Activated naive CD8-positive, alpha-beta T cell treated with anti-CD3 and anti-CD28 coated beads, Interleukin-2, amount 10 ng/mL, durations not matched to agents 7 days and 5 days (primary cell): ENCODE measurements at regions not wholly inside any gene's neighbourhood (a gene's known extent, or its start where the extent isn't known, plus 50 kb on each side); places are given as distances from the start of the nearest gene placed in this dataset.
A peak's percentile ranks its signal among the peaks of the same experiment; 100 is the strongest.
"Not testable (repeated sequence)": the region's sequence is repeated elsewhere in the genome, so short reads cannot be mapped to it uniquely, and the experiment has no call there.

ENCODE experiments used
- ATAC-seq: fragments of 150-1000 bp; cut with Tn5 transposase; one replicate; pipeline ENCODE4 v1.10.0; 2021; ENCODE audit warnings: low read depth, moderate library complexity
- POLR2A ChIA-PET: fragments of 350-600 bp; sonication (Branson Sonifier 250); formaldehyde crosslinking; loops from one replicate; lab custom pipeline; 2021; ENCODE audit warnings: antibody characterized with exemption; lab: Charles Lee
- DNase-seq: peaks from one replicate; pipeline ENCODE4 v3.0.0; 2021
- H3K27ac Mint-ChIP-seq: one replicate; pipeline ENCODE4 v1.8.0; 2022; ENCODE audit warnings: mild to moderate bottlenecking, mixed read lengths
- H3K27me3 Mint-ChIP-seq: one replicate; pipeline ENCODE4 v1.8.0; 2022; ENCODE audit warnings: mild to moderate bottlenecking, moderate library complexity, mixed read lengths
- H3K36me3 Mint-ChIP-seq: one replicate; pipeline ENCODE4 v1.8.0; 2021; ENCODE audit warnings: mild to moderate bottlenecking, mixed read lengths
- H3K4me1 Mint-ChIP-seq: one replicate; pipeline ENCODE4 v1.8.0; 2021; ENCODE audit warnings: mixed read lengths
- H3K4me3 Mint-ChIP-seq: one replicate; pipeline ENCODE4 v1.8.0; 2022; ENCODE audit warnings: mild to moderate bottlenecking, moderate library complexity, mixed read lengths
- H3K9me3 Mint-ChIP-seq: one replicate; pipeline ENCODE4 v1.8.0; 2021; ENCODE audit warnings: mixed read lengths

- DNase-seq = no peak
- Mint-ChIP-seq H3K9me3 (no peaks in the 10 kb centered on the region), H3K36me3 (no peaks in the 10 kb centered on the region), H3K4me3 (no peak overlapping the region), H3K27me3 (no peaks in the 10 kb centered on the region), H3K4me1 (no peaks in the 10 kb centered on the region), H3K27ac (no peak overlapping the region)
- ATAC-seq = no peak
- POLR2A ChIA-PET = no interaction called here
Observed at GRCh38 chr2:240373289-240373885, 62.1 kb upstream of the GPC1 start.

- ATAC-seq = no peak
- Mint-ChIP-seq H3K9me3 (no peaks in the 10 kb centered on the region), H3K27me3 (peaks cover under 1% of the 10 kb centered on the region), H3K36me3 (no peaks in the 10 kb centered on the region), H3K4me1 (no peaks in the 10 kb centered on the region), H3K4me3 (no peak overlapping the region), H3K27ac (no peak overlapping the region)
- no peak for DNase-seq
- POLR2A ChIA-PET = no interaction called here
Observed at GRCh38 chr2:240374085-240374907, 61.2 kb upstream of the GPC1 start.

- Mint-ChIP-seq H3K4me1 (no peaks in the 10 kb centered on the region), H3K9me3 (no peaks in the 10 kb centered on the region), H3K36me3 (no peaks in the 10 kb centered on the region), H3K4me3 (no peak overlapping the region), H3K27me3 (peaks cover 4% of the 10 kb centered on the region), H3K27ac (no peak overlapping the region)
- POLR2A ChIA-PET = interaction anchor here (0.7 kb wide), 1 partner anchor 248 kb away, joined by 3 read pairs; no protein-coding TSS in a partner anchor
- DNase-seq (no peak), ATAC-seq (no peak)
Observed at GRCh38 chr2:240375024-240375645, 60.3 kb upstream of the GPC1 start.

GRCh38 chr2:240376739-240377138 is 58.7 kb upstream of the GPC1 start:
- POLR2A ChIA-PET = no interaction called here
- no peaks in the 10 kb centered on the region for H3K4me1 Mint-ChIP-seq
- H3K27ac Mint-ChIP-seq = no peak overlapping the region
- DNase-seq (no peak), ATAC-seq (no peak)
- no peaks in the 10 kb centered on the region for H3K36me3 Mint-ChIP-seq
- H3K9me3 Mint-ChIP-seq = no peaks in the 10 kb centered on the region
- peaks cover 8% of the 10 kb centered on the region for H3K27me3 Mint-ChIP-seq
- no peak overlapping the region for H3K4me3 Mint-ChIP-seq

- POLR2A ChIA-PET = no interaction called here
- ATAC-seq = no peak
- Mint-ChIP-seq H3K36me3 (no peaks in the 10 kb centered on the region), H3K4me3 (no peak overlapping the region), H3K27ac (no peak overlapping the region), H3K27me3 (peaks cover 8% of the 10 kb centered on the region), H3K9me3 (no peaks in the 10 kb centered on the region), H3K4me1 (no peaks in the 10 kb centered on the region)
- DNase-seq = no peak
Observed at GRCh38 chr2:240377366-240377765, 58.1 kb upstream of the GPC1 start.

GRCh38 chr2:240379089-240379636 is 56.3 kb upstream of the GPC1 start:
- DNase-seq (no peak), ATAC-seq (no peak)
- no peaks in the 10 kb centered on the region for H3K9me3 Mint-ChIP-seq
- H3K4me1 Mint-ChIP-seq = no peaks in the 10 kb centered on the region
- POLR2A ChIA-PET = no interaction called here
- H3K36me3 Mint-ChIP-seq = no peaks in the 10 kb centered on the region
- H3K27ac Mint-ChIP-seq = no peak overlapping the region
- peaks cover 8% of the 10 kb centered on the region for H3K27me3 Mint-ChIP-seq
- no peak overlapping the region for H3K4me3 Mint-ChIP-seq

GRCh38 chr2:240383099-240383758 is 52.2 kb upstream of the GPC1 start:
- POLR2A ChIA-PET = no interaction called here
- no peaks in the 10 kb centered on the region for H3K36me3 Mint-ChIP-seq
- no peak overlapping the region for H3K27ac Mint-ChIP-seq
- ATAC-seq (no peak), DNase-seq (no peak)
- H3K4me3 Mint-ChIP-seq = no peak overlapping the region
- peaks cover 10% of the 10 kb centered on the region for H3K27me3 Mint-ChIP-seq
- H3K9me3 Mint-ChIP-seq = no peaks in the 10 kb centered on the region
- no peaks in the 10 kb centered on the region for H3K4me1 Mint-ChIP-seq

- Mint-ChIP-seq H3K27me3 (peaks cover 10% of the 10 kb centered on the region), H3K4me1 (no peaks in the 10 kb centered on the region), H3K4me3 (no peak overlapping the region), H3K36me3 (no peaks in the 10 kb centered on the region), H3K9me3 (no peaks in the 10 kb centered on the region), H3K27ac (no peak overlapping the region)
- POLR2A ChIA-PET = no interaction called here
- DNase-seq = no peak
- no peak for ATAC-seq
Observed at GRCh38 chr2:240383871-240384700, 51.4 kb upstream of the GPC1 start.

GRCh38 chr2:240384711-240385450 is 50.6 kb upstream of the GPC1 start:
- POLR2A ChIA-PET = no interaction called here
- no peaks in the 10 kb centered on the region for H3K36me3 Mint-ChIP-seq
- no peak overlapping the region for H3K27ac Mint-ChIP-seq
- H3K27me3 Mint-ChIP-seq = peaks cover 6% of the 10 kb centered on the region
- H3K4me1 Mint-ChIP-seq = no peaks in the 10 kb centered on the region
- no peak overlapping the region for H3K4me3 Mint-ChIP-seq
- DNase-seq (no peak), ATAC-seq (no peak)
- H3K9me3 Mint-ChIP-seq = no peaks in the 10 kb centered on the region

- peak; percentile 40 for ATAC-seq
- DNase-seq, H3K4me1 Mint-ChIP-seq, H3K4me3 Mint-ChIP-seq, H3K27ac Mint-ChIP-seq, H3K36me3 Mint-ChIP-seq, POLR2A ChIA-PET, H3K27me3 Mint-ChIP-seq, H3K9me3 Mint-ChIP-seq: not testable (repeated sequence)
Observed at GRCh38 chr2:240385451-240386161, 49.9 kb upstream of the GPC1 start.
